Gastroesophageal sphincter (tissue), 3 donors: ENCODE measurements at regions not wholly inside any gene's neighbourhood (a gene's known extent, or its start where the extent isn't known, plus 50 kb on each side); places are given as distances from the start of the nearest gene placed in this dataset.

Source experiments
- EP300 ChIP-seq: sonication (generic); formaldehyde crosslinking; IDR thresholded peaks from one replicate; pipeline ENCODE4 v1.6.1; 2017; ENCODE audit warnings: antibody characterized with exemption, mild to moderate bottlenecking
- TF ChIP-seq, protein P1 (sequence below), 4 experiments: fragments of 200-600 bp in 2 of 4; fragments of 450-650 bp in 2 of 4; sonication (generic) in 1 of 4; IDR thresholded peaks; one replicate each; pipeline ENCODE4 v1.5.1; 2017 to 2019; ENCODE audit warnings: antibody characterized with exemption in 4 of 4, mild to moderate bottlenecking in 2 of 4, moderate library complexity in 2 of 4

DNA sequence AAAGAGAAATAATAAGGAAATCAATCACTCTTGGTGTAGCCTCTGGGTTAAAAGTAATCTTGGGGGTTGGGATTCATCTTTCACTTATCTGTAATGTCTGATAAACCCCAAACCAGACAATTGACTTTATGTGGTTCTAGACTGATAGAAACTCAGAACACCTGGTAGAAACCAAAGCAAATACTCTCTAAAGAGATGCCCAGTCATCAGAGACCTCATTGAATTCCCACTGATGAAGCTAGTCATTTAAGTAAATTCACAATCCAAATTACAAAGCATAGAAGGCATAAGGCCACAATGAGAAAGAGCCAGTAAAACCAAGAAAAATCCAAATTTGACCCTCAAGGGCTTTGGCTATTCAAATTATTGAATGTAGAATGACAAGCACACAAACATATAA is 250.6 kb downstream of the MBNL1 start:
- TF ChIP-seq EP300: no peak
- TF ChIP-seq, protein P1, sequence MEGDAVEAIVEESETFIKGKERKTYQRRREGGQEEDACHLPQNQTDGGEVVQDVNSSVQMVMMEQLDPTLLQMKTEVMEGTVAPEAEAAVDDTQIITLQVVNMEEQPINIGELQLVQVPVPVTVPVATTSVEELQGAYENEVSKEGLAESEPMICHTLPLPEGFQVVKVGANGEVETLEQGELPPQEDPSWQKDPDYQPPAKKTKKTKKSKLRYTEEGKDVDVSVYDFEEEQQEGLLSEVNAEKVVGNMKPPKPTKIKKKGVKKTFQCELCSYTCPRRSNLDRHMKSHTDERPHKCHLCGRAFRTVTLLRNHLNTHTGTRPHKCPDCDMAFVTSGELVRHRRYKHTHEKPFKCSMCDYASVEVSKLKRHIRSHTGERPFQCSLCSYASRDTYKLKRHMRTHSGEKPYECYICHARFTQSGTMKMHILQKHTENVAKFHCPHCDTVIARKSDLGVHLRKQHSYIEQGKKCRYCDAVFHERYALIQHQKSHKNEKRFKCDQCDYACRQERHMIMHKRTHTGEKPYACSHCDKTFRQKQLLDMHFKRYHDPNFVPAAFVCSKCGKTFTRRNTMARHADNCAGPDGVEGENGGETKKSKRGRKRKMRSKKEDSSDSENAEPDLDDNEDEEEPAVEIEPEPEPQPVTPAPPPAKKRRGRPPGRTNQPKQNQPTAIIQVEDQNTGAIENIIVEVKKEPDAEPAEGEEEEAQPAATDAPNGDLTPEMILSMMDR (IDR thresholded peaks at IDR 0.05): no peak
